NCI-H146 treated with DMSO at 0.1 percent for 48 hours (cell line): ENCODE measurements at regions not wholly inside any gene's neighbourhood (a gene's known extent, or its start where the extent isn't known, plus 50 kb on each side); places are given as distances from the start of the nearest gene placed in this dataset.

Experiments
- DNase-seq: peaks from one replicate; lab custom pipeline; 2025; ENCODE audit not compliant: unreplicated experiment; lab: John Stamatoyannopoulos, UW

DNA sequence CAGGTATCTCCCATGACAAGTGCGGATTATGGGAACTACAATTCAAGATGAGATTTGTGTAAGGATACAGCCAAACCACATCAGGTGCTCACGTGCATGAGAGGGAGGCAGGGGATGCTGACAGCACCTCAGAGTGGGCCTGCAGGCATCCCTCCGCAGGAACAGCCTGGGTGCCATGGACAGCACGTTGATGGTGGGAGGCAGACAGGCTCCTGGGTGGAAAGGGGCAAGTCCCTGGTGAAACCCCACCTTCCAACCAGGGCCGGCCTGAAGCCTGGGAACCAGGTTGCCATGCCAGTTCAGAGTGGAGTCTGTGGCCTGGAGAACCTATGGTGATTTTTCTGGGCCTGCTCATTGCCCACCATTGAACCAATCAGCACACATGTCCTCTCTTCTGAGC is 1469.6 kb downstream of the PCDH7 start:
- DNase-seq, result no peak

DNA sequence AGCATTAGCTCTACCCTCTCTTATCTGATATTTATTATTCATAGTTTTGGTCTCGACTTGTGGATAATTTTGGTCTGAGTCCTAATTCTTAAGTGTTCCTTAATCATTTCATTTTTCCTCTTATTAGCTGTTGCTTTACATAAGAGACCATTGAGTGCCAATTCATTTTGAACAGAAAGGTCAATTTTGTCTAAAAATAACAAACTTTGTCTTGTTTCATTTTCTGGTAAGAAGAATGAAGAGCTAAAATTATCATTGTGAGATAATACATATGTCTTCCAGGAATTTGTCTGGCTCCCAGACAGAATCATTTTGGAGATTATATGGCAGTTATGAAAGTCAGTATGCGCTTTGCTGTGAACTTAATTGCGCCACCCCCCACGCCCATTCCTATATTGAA is 1471.8 kb downstream of the PCDH7 start:
- DNase-seq, result no peak

DNA sequence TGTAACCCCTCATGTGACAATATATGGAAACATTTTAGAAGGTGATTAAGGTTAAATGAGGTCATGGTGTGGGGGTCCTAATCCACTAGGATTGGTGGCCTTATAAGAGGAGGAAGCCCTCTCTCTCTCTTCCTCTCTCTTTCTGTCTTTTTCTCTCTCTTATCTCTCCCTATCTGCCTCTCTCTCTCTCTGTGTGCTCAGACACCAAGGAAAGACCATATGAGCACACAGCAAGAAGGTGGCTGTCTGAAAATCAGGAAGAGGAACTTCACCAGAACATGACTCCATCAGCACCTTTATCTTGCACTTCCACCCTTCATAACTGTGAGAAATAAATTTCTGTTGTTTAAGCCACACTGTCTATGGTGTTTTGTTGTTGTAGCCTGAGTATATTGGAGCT is 1472.2 kb downstream of the PCDH7 start:
- no peak for DNase-seq

DNA sequence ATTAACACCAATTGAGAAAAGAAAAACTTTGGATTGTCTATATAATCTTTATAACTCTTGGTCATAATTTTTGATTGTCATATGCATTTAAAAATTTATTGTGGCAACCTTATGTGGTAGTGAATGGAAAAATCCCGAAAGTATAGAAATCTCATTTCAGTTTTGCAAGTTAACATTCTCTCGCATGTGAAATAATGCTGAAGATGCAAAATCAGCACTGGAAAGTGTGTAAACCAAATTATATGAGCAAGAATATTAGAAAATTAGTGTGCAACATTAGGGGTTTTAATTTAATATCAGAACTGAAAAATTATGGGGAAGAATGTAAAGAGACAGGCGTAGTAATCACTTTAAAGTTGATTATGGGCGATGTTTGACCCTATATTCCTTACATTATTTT is 1472.8 kb downstream of the PCDH7 start:
- no peak for DNase-seq

DNA sequence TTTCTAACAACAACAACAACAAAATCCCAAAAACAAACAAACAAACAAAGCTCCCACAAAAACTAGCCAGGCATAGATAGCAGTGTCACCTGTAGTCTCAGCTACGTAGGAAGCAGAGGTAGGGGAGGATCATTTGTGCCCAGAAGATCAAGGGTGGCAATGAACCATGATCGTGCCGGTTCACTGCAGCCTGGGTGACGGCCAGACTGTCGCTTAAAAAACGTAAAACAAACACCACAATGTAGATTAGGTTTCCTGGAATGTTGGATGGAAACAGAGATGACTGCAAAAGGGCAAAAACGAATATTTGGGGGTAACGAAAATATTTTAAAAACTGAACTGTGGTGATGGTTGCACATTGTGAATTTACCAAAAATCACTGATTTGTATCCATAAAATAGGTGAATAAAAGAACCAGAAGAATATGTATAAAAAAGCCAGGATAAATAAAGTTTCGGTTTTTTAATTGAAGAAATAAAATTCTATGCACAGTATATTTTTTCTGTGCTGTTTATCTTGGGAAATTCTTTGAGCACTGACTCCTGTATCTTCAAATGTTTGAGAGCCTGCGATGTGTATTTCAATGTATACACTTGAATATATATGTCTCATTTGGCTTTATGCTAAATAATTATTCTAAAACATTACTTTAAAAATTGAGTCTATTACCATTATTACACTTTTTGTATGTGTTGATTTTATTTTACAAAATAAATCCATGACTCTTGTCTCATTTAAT is 1477.0 kb downstream of the PCDH7 start:
- DNase-seq, result no peak

DNA sequence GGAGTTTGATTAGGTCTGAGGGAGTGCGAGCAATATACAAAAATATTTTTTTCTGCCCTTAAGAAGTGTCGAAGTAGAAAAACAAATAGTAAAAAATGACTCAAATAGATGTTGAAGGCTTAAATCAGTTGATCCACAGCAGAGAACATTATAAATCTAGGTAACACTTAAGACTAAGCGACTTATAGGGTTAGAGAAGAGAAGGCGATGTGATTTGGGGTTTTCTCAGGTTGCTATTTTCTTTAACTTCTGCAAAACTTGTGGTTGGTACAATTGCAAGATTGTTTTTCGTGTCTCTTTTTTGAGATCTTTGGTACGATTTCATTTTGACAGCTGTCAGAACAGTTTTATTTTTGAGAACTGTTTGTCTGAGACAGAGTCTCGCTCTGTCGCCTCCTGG is 1479.5 kb downstream of the PCDH7 start:
- no peak for DNase-seq

DNA sequence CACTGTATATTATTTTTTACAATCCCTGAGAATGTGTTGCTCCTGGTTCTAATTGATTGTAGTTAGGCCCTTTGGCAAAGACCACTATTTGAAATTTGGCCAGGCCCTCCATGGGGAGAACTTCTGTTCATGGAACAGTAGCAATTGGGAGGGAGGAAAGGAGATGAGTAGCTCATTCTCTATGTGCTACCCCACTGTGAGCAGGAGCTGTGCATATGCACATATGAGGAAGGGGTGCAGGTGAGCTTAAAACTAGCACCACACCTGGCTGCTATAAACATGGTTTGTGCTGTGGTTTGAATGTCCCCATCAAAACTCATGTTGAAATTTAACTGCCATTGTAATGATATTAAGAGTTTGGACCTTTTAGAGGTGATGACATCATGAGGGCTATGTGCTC is 1483.2 kb downstream of the PCDH7 start:
- DNase-seq, result no peak

DNA sequence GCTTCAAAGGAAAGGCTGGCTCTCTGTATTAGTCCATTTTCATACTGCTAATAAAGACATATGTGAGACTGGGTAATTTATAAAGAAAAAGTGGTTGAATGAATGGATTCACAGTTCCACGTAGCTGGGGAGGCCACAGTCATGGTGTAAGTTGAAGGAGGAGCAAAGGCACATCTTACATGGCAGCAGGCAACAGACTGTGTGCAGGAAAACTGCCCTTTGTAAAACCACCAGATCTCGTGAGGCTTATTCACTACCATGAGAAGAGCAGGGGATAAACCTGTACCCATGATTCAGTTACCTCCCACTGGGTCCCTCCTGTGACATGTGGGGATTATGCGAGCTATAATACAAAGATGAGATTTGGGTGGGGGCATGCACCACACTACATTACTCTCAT is 1486.6 kb downstream of the PCDH7 start:
- no peak for DNase-seq

DNA sequence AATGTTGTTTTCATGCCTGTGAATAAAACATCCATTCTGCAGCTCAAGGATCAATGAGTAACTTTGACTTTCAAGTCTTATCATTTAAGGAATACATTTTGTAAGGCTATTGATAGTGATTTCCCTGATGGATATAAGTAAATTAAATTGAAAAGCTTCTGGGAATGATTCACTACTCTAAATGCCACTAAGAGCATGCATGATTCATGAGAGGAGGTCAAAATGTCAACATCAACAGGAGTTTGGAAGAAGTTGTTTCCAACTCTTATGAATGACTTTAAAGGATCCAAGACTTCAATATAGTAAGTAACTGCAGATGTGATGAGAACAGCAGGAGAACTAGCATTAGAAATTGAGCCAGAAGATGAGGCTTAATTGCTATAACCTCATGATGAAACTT is 1487.3 kb downstream of the PCDH7 start:
- no peak for DNase-seq

DNA sequence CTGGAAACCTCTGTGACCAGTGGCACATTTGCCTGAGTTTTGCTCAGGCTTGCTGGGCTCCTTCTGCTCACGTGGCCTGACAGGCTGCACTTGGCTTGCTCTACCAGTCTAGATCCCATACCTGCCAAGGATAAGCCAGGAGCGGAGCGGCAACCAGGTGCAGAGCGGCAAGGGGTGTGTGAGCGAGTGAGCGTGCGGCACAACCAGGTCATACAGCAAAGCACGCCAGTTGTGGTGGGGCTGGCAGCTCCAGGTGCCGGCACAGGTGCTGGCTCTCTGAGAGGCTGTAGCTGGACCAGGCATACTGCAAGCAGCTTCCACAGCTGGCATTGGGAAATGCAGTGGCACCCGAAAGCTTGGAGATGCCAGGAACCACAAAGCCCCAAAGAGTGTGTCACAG is 1495.1 kb downstream of the PCDH7 start:
- DNase-seq, result no peak

DNA sequence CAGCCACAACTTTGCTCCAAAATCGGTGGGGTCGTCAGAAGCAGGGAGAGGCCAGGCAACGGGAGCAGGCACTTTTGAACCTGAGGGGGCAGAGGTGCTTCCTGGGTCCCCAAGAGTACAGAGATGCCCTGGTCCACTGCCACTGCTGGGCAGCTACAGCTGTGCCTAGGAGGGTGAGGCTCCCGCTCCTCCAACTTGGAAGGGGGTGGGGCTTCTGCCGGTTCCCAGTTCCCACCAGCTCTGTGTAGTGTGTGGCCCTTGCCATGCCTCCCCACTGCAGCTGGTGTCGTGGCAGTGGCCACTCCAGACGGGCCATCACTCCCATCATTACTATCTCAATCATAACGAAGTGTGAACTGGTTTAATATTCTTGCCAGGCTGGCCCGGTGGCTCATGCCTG is 1496.3 kb downstream of the PCDH7 start:
- no peak for DNase-seq

DNA sequence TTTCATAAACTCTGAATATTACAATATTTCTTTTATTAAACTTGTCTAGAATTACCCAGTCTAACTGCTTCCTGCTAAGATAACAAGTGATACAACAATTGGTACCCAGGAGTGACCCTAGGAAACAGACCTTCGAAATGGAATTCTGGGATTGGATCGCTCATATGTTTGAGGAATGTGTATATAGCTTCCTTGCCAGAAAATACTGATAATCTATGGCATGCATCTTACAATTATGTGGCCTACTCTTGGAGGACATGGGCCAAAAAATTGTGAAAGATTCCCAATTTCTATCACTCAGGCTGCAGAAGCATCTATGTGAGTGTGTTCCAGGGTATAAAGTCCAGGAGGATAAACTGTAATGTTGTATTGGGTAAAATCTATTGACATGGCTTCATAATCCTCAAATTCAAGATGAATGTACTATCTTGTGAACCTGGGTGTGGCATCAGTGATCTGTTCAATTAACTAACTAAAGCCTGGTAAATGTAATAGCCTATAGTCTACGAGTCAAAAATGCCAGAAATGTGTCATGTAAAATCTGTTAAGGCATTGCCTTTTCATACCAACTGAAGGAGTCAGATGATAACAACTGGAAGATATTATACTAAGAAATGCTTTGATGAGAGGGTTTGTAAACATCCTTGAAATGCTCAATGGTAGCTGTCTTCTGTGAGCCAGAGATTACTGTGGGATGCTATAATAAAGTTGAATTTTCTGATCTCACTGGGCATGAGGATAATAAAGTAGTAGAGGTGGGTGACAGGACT is 1499.3 kb downstream of the PCDH7 start:
- DNase-seq, result no peak

DNA sequence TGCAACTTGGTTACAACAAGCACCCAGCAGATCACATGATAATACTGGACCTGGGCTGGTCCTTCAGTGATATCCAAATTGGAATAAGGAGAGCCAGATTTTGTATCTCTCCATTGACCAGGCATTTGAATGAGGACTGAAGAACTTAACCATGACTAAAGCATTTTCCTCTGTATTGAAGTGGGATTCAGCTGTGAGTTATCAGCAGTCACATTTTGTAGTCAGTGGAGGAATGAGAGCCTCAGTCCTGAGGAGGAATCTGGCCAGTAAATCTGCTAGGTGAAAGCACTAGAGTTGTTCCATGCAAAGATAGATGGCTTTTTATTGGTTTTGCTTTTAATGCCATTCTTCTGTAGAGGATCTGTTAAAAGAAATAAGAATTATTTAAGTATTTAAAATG is 1506.0 kb downstream of the PCDH7 start:
- no peak for DNase-seq

DNA sequence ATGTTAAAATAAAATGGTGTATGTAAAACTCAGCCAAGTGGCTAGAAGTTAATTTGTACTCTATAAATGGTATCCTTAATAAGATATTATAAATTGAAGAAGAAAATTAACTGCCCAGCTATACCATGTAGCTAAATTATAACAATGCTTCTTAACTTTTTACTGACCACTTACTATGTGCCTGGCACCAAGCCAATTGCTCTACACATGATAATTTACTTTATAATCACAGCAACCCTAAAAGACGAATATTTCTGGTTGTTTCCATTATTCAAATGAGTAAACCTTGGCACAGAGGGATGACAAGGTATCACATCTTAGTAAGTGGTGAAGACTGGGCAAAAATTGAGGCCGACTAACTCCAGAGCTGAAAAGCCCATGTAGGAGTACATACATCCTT is 1506.6 kb downstream of the PCDH7 start:
- no peak for DNase-seq

DNA sequence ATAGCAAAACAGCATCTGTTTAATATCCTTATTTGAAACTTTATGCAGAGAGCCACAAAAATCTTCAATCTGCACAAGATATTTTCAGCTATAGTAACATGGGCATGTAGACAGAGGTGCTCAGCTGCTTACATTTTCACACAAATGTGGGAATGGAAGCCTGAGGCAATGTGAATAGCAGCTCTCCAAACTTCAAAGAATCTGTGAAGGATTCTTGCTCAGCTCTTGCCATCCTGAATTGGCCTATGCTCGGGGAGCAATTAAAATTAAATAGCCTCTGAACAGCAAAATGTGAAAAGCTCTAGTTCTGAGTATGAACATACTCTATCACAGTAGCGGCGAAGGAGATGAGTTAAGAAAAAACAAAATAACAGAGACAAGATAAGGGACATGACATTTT is 1523.8 kb downstream of the PCDH7 start:
- DNase-seq, result no peak

DNA sequence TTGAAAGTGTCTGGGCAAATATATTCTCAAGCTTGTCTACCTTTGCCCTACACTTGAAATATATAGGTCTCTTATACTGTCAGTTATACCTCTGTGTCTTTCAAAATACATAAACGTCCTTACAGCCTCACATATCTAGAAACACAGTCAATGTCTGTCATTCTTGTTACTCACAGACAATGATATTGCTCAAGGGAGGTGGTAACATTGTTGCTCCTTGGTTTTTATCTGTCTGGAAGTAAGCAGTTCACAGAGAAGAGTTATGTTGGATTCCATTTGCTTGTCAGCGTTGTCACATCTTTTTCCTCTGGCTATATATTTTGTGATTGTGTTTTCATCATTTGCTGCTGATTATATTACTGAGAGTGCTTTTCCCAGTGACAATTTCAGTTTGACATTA is 1528.9 kb downstream of the PCDH7 start:
- DNase-seq, result no peak

DNA sequence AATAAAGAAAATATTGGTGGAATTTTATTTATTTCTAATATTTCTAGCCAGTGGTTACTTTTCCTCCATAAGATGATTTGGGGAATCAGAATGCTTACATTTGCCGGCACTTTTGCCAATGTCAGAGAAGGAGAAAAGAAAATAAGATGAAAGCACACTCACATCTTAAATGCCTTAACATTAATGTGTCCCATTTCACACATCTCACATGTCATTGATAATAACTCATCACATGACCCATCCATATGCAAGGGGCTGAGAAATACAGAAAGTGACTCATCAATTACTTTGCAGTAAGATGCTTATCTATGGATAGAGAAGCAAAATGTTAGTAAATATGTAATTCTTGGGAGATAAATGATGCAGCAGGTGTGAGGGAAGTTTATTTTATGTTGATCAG is 1531.0 kb downstream of the PCDH7 start:
- no peak for DNase-seq

DNA sequence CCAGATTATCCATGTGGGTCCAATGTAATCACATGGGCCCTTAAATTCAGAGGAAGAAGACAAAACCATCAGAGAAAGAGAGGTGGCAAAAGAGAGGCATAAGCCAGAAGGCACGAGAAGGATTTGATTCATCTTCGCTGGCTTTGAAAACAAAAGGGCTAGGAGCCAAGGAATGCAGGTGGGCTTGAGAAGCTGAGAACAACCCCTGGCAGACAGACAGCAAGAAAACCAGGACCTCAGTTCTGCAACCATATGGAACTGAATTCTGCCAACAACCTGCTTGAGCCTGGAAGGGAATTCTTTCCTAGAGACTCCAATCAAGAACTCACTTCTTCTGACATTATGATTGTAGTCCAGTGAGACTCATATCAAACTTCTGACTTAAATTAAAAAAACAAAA is 1531.8 kb downstream of the PCDH7 start:
- no peak for DNase-seq

DNA sequence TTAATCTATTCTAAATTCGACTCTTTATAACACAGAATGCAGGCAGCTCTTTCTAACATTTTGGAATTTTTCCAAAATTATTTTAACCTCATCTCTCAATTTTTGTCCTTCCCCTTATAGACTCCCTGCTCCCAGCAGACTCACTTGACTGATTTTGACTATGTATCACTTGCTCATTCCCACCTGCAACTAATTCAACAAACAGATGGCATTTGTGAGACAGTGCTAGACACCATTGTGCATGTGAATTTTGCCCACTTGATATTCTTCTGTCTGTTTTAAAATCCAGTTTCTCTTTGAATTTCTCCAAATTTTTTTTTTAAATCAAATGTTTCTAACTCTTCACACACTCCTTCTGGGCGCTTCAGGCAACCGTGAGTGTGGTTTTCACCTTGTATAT is 1534.0 kb downstream of the PCDH7 start:
- DNase-seq, result no peak

DNA sequence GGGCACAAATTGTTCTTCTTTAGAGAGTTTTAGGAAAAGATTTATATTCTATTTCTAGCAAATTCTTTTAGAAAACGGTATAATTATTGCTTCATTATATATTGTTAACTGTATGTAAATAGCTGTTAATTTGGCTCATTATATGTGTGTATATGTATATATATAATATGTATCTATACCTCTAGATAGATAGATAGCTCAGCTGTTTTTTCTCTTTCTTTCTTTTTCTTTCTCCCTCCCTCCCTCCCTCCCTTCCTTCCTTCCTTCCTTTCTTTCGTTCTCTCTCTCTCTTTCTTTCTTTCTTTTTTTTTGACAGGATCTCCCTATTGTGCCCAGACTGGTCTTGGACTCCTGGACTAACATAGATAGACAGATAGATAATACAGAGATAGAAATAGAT is 1538.8 kb downstream of the PCDH7 start:
- no peak for DNase-seq

DNA sequence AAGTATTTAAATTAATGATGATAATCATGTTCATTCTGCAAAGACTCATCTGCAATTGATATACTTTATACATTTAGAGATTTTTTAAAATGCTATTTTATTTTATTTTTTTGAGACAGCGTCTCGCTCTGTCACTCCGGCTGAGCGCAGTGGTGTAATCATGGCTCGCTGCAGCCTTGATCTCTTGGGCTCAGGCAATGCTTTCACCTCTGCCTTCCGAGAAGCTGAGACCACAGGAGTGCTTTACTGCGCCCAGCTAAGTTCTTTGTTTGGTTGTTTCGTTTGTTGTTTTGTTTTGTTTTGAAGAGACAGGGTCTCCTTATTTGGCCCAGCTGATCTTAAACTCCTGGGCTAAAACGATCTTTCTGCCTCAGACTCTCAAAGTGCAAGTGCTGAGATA is 1541.0 kb downstream of the PCDH7 start:
- no peak for DNase-seq

DNA sequence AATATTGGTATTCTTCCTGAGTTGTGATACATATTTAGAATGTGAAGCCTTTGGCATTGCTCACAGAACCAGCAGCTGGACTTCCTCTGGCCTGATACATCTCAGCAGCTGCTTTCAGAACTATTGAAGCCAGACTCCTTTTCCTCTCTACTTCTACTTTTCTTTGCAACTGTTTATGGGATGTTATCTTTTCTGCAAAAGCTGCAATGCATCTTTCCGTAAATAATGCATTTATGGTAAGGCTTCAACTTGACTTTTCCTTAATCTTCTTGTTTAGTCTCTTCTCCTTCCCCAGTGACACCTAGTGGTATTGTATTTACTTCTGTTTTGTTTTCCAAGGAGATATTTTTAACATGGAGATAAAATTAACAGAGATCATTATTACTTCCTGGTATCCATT is 1548.7 kb downstream of the PCDH7 start:
- DNase-seq, result no peak

DNA sequence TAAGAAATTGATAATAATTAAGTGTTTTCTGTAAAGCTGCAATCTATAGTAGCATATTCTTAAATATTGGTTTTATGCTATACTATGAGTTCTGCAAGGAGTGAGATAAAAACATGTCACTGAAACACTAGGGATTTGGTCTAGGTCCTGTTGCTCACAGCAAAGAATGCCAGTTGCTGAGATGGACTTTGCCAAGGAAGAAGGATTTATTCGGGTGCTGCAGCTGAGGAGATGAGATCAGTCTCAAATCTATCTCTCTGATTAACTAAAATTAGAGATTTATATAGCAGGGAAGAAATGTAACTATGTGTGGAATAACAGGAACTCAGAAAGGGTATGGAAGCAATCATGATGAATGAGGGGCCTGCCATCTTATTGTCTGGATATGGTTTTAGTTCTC is 1569.9 kb downstream of the PCDH7 start:
- DNase-seq, result no peak
